Retinal pigment epithelial cell (primary cell): ENCODE measurements at regions not wholly inside any gene's neighbourhood (a gene's known extent, or its start where the extent isn't known, plus 50 kb on each side); places are given as distances from the start of the nearest gene placed in this dataset.

Experiments
- DNase-seq: peaks from one replicate; pipeline ENCODE4 v3.0.0-alpha.2; 2010; ENCODE audit warnings: low read depth
- H3K4me3 ChIP-seq: 2 replicates; pipeline ENCODE4 v1.5.1; 2011; ENCODE audit warnings: mild to moderate bottlenecking, low read length, control low read depth, moderate library complexity
- TF ChIP-seq, protein P1 (sequence below): conservative IDR thresholded peaks from 2 replicates; pipeline ENCODE4 v1.5.1; 2011; ENCODE audit warnings: low read depth, low read length, control low read depth, inconsistent platforms

- TF ChIP-seq, protein P1, sequence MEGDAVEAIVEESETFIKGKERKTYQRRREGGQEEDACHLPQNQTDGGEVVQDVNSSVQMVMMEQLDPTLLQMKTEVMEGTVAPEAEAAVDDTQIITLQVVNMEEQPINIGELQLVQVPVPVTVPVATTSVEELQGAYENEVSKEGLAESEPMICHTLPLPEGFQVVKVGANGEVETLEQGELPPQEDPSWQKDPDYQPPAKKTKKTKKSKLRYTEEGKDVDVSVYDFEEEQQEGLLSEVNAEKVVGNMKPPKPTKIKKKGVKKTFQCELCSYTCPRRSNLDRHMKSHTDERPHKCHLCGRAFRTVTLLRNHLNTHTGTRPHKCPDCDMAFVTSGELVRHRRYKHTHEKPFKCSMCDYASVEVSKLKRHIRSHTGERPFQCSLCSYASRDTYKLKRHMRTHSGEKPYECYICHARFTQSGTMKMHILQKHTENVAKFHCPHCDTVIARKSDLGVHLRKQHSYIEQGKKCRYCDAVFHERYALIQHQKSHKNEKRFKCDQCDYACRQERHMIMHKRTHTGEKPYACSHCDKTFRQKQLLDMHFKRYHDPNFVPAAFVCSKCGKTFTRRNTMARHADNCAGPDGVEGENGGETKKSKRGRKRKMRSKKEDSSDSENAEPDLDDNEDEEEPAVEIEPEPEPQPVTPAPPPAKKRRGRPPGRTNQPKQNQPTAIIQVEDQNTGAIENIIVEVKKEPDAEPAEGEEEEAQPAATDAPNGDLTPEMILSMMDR: no peak
- no peak overlapping the region for H3K4me3 ChIP-seq
- no peak for DNase-seq
Measured at GRCh38 chr16:8377864-8378263, 212.4 kb downstream of the TMEM114 start.

DNA sequence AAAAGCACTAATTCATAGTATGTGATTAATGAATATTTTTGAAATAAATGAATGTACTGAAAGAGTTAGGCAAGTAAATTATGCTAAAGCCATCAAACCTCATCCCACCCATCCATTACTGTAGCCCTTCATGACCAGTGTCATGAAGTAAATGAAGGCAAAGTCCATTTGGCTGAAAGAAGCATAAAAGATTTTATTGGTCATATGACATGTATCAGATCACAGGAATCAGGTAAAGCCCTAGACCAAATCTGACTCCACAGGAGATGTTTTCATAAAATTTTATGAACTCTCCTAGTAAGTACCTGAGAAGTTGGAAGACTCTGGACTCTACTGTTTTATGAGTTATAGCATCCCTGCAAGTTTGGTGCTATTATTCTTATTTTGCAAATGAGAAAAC lies 213.5 kb downstream of the TMEM114 start:
- DNase-seq: no peak
- TF ChIP-seq, protein P1: no peak
- H3K4me3 ChIP-seq: no peak overlapping the region

DNA sequence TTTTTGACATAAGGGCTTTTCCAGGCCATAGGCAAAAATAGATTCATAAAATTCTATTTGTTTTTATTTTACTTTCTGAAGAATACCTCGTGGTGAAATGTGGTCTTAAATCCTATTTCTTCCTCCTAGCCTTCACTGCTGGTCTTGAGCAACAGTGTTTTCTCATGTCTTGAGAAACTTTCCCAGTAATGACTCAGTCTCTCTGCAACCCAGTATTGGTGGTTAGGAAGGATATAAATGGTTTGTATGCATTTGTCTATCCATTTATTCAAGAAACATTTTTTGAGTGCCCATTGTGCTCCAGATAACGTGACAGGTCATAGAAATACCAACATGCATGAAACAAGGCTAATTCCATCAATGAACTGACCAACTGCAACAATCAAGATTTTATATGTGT lies 213.9 kb downstream of the TMEM114 start:
- TF ChIP-seq, protein P1: no peak
- no peak for DNase-seq
- no peak overlapping the region for H3K4me3 ChIP-seq

GRCh38 chr16:8375232-8375587 lies 215.1 kb downstream of the TMEM114 start:
- H3K4me3 ChIP-seq: no peak overlapping the region
- TF ChIP-seq, protein P1: no peak
- DNase-seq: no peak

DNA sequence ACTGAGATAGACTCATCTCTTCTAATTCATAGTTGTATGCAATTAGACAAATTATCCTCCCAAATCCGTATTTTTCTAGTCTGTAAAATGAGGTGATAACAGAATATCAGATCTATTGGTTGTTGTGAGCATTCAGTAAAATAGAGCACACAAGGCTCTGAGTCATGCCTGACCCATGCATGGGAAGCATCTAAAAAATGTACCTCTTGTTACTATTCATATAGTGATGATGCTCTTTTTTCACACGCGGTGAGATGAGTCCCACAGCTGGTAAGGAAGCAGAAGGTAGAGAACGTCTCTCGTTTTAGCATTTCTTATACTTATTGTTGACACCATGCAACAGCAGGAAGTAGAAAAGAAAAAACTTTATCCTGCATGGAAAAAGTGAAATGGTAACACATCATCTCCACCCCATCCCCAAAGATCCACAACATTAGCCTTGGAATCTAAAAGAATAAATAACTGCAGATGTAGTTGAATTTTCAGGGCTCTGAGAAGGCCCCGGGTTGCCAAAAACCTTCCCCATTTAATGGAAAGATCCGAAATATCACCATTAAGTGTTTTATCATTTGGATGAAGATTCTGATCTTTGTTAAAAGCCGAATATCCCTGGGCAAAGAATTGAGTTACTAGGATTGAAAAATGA lies 215.6 kb downstream of the TMEM114 start:
- no peak overlapping the region for H3K4me3 ChIP-seq
- no peak for DNase-seq
- TF ChIP-seq, protein P1: no peak

DNA sequence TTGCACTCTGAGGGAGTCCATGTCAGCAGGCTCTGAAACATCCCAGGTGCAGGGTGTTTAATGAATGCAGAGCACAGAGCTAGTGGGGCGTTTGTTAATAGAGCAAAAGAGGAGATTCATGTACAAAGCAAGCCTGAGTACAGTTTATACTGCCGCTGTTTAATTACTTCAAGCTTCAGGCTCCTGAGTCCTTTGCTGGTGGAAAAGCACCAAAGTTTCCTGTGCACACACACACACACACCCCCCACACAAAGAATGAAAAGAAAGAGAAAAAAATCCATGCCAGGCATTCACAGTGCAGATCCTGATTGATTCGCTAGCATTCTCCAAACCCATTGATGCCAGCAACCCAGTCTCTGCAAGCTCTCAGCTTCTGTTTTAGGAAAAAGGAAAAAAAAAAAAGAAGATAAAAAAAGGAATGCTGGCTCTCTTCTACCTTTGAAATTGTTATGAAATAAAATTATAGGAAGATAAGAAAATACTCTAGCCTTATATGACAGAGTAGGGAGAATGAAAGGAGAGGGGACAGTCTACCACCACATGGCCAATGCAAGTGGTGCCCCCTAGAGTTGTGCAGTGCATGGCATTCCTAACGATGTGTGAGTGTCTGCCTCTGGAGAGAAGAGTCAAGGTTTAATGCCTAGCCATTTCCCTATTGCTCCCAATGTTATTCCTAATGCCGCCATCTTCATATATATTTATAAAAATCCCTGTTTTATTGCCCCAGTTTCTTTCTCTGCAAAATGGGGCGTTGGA lies 216.5 kb downstream of the TMEM114 start:
- TF ChIP-seq, protein P1: no peak
- DNase-seq: no peak
- no peak overlapping the region for H3K4me3 ChIP-seq

DNA sequence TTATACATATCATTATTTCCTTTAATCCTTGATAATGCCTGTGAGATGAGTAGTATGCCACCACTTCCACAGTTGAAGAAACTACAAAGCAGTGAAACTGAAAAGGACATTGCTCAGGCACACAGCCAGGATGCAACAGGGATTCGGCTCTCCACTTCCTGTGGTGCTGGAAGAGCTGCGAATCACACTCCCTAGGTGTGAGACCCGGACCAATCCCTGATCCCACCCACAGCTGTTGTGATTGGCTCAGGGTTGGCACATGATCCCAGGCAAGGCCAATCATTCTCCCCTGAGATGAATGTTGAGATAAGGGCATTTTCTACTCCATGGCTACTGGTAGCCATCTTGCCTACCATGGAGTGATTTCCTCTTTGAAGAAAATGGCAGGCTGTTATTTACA lies 218.2 kb downstream of the TMEM114 start:
- DNase-seq: no peak
- H3K4me3 ChIP-seq: no peak overlapping the region
- TF ChIP-seq, protein P1: no peak
